Immature natural killer cell (primary cell): ENCODE measurements at regions not wholly inside any gene's neighbourhood (a gene's known extent, or its start where the extent isn't known, plus 50 kb on each side); places are given as distances from the start of the nearest gene placed in this dataset.
A peak's percentile ranks its signal among the peaks of the same experiment; 100 is the strongest.

ENCODE experiments used
- DNase-seq, 3 donors: peaks; one replicate each; pipeline ENCODE4 v3.0.0; 2022; ENCODE audit warnings: mixed read lengths in 1 of 3
- H3K27ac Mint-ChIP-seq, 6 donors: one replicate each; pipeline ENCODE4 v1.8.0; 2020; ENCODE audit warnings: mixed read lengths in 6 of 6, mild to moderate bottlenecking in 5 of 6, inconsistent platforms in 4 of 6, moderate library complexity in 3 of 6
- H3K27me3 Mint-ChIP-seq, 3 donors: one replicate each; pipeline ENCODE4 v1.8.0; 2020 to 2021; ENCODE audit warnings: low read depth in 3 of 3, mild to moderate bottlenecking in 3 of 3, mixed read lengths in 3 of 3, moderate library complexity in 3 of 3, inconsistent platforms in 1 of 3
- H3K36me3 Mint-ChIP-seq, 3 donors: one replicate each; pipeline ENCODE4 v1.8.0; 2020; ENCODE audit warnings: mixed read lengths in 3 of 3, inconsistent platforms in 2 of 3, mild to moderate bottlenecking in 2 of 3
- H3K4me1 Mint-ChIP-seq, 2 donors: one replicate each; pipeline ENCODE4 v1.8.0; 2020; ENCODE audit warnings: inconsistent platforms in 2 of 2, mild to moderate bottlenecking in 2 of 2, mixed read lengths in 2 of 2, moderate library complexity in 1 of 2
- H3K4me3 Mint-ChIP-seq, 5 donors: one replicate each; pipeline ENCODE4 v1.8.0; 2020; ENCODE audit warnings: mild to moderate bottlenecking in 5 of 5, mixed read lengths in 5 of 5, inconsistent platforms in 3 of 5, moderate library complexity in 3 of 5
- H3K9me3 Mint-ChIP-seq, 6 donors: one replicate each; pipeline ENCODE4 v1.8.0; 2020; ENCODE audit warnings: mild to moderate bottlenecking in 6 of 6, mixed read lengths in 6 of 6, inconsistent platforms in 4 of 6, moderate library complexity in 3 of 6

DNA sequence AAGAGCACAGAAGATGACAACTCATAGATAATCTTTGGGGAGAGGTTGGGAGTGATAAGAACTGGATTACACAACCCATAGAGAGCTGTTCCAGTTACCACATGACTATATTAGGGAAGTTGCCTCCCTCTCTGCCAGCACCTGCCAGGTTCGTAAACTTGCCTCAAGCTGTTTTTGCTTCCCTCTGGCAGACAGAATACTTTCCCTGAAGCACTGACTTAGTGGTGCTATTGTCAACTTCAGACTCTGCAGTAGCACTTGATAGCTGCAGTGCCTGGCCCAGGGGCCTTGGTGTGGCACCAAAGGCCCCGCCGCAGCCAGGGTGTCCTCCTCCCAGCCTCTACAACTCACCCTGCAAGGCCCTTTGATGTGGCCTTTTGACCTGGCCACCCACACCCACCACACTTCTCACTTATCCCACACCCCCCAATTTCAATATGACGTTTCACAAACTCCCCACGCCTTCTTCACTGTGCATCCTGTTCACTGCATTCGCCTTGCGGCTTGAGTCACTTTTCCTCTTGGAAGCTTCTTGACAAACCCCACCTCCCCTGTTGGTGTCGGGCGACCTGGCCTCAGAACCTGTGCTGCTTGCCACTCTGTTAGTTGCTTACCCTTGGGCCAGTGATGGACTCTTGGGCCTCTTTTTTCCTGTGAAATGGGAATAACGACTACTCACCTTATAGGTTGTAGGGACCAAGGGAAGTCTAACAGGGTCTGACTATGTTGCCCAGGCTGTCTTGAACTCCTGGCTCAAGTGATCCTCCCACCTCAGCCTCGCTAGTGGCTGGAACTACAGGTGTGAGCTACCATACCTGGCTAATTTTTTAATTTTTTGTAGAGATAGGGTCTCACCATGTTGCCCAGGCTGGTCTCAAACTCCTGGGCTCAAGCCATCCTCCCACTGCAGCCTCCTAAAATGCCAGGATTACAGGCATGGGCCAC is 50.2 kb upstream of the PODXL start:
- H3K27ac Mint-ChIP-seq, result peak overlapping the region in 4 of 6 donors; percentile 18 to 69 (median 40)
- peak; percentile 73 to 80 (median 74) for DNase-seq
- peaks cover 13 to 20% (median 15%) of the 10 kb centered on the region in 3 donors for H3K27me3 Mint-ChIP-seq
- H3K4me1 Mint-ChIP-seq, result peaks cover 17 to 31% of the 10 kb centered on the region in 2 donors
- peak overlapping the region; percentile 1 to 62 (median 36) for H3K4me3 Mint-ChIP-seq
- peaks cover 0 to 2% (median 0%) of the 10 kb centered on the region in 6 donors for H3K9me3 Mint-ChIP-seq
- H3K36me3 Mint-ChIP-seq, result no peaks in the 10 kb centered on the region
